AG09309 (cell line): ENCODE measurements at regions not wholly inside any gene's neighbourhood (a gene's known extent, or its start where the extent isn't known, plus 50 kb on each side); places are given as distances from the start of the nearest gene placed in this dataset.

Source experiments
- DNase-seq: peaks from one replicate; pipeline ENCODE4 v3.0.0-alpha.2; 2010; ENCODE audit warnings: low read depth
- H3K4me3 ChIP-seq: 2 replicates; pipeline ENCODE4 v1.5.1; 2011; ENCODE audit warnings: mild to moderate bottlenecking, low read depth, low read length, moderate library complexity; ENCODE audit not compliant: control insufficient read depth
- CTCF ChIP-seq: IDR thresholded peaks from 2 replicates; pipeline ENCODE4 v1.5.1; 2011; ENCODE audit warnings: mild to moderate bottlenecking, low read depth, low read length, inconsistent platforms; ENCODE audit not compliant: insufficient read depth, control insufficient read depth; ENCODE audit errors: missing control alignments

- no peak for DNase-seq
- no peak for TF ChIP-seq CTCF
- no peak overlapping the region for H3K4me3 ChIP-seq
Measured at GRCh38 chr3:132084982-132085381, 50.2 kb upstream of the CPNE4 start.

GRCh38 chr3:132087356-132087755 lies 52.5 kb upstream of the CPNE4 start:
- H3K4me3 ChIP-seq, result no peak overlapping the region
- no peak for DNase-seq
- no peak for TF ChIP-seq CTCF

- TF ChIP-seq CTCF, result no peak
- H3K4me3 ChIP-seq, result no peak overlapping the region
- DNase-seq, result no peak
Measured at GRCh38 chr3:132088291-132088690, 53.5 kb upstream of the CPNE4 start.

- DNase-seq, result no peak
- TF ChIP-seq CTCF, result no peak
- H3K4me3 ChIP-seq, result no peak overlapping the region
Measured at GRCh38 chr3:132090921-132091320, 56.1 kb upstream of the CPNE4 start.

GRCh38 chr3:132116601-132117000 lies 81.8 kb upstream of the CPNE4 start:
- H3K4me3 ChIP-seq, result no peak overlapping the region
- DNase-seq, result no peak
- no peak for TF ChIP-seq CTCF

- H3K4me3 ChIP-seq, result no peak overlapping the region
- no peak for TF ChIP-seq CTCF
- no peak for DNase-seq
Measured at GRCh38 chr3:132117642-132118041, 82.8 kb upstream of the CPNE4 start.

GRCh38 chr3:132119531-132119930 lies 84.7 kb upstream of the CPNE4 start:
- no peak for DNase-seq
- no peak overlapping the region for H3K4me3 ChIP-seq
- TF ChIP-seq CTCF, result no peak
